ENCODE measurements at regions not wholly inside any gene's neighbourhood (a gene's known extent, or its start where the extent isn't known, plus 50 kb on each side); places are given as distances from the start of the nearest gene placed in this dataset.

DNA sequence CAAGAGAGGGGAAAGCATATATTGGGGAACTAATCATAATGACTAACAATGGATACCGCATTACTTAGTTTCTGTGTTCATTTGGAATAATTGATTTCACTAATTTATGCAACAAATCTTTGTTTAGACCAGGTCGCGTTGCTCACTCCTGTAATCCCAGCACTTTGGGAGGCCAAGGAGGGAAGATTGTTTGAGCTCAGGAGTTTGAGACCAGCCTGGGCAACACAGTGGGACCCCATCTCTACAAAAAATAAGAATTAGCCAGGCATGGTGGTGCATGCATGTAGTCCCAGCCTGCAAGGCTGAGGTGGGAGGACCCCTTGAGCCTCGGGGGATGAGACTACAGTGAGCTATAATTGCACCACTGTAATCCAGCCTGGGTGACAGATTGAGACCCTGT is 585.7 kb upstream of the CBLB start:
- TF ChIP-seq, protein P1, sequence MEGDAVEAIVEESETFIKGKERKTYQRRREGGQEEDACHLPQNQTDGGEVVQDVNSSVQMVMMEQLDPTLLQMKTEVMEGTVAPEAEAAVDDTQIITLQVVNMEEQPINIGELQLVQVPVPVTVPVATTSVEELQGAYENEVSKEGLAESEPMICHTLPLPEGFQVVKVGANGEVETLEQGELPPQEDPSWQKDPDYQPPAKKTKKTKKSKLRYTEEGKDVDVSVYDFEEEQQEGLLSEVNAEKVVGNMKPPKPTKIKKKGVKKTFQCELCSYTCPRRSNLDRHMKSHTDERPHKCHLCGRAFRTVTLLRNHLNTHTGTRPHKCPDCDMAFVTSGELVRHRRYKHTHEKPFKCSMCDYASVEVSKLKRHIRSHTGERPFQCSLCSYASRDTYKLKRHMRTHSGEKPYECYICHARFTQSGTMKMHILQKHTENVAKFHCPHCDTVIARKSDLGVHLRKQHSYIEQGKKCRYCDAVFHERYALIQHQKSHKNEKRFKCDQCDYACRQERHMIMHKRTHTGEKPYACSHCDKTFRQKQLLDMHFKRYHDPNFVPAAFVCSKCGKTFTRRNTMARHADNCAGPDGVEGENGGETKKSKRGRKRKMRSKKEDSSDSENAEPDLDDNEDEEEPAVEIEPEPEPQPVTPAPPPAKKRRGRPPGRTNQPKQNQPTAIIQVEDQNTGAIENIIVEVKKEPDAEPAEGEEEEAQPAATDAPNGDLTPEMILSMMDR (IDR thresholded peaks at IDR 0.05; ENCODE audit: low read depth, low read length) = no peak
- TF ChIP-seq EZH2phosphoT487 (IDR thresholded peaks at IDR 0.05; ENCODE audit: low read depth) = no peak
